ENCODE measurements at regions not wholly inside any gene's neighbourhood (a gene's known extent, or its start where the extent isn't known, plus 50 kb on each side); places are given as distances from the start of the nearest gene placed in this dataset.

GRCh38 chr4:3848323-3848722 is 82.1 kb downstream of the ADRA2C start:
- TF ChIP-seq JUND (IDR thresholded peaks at IDR 0.05) (no peak), SMC3 (IDR thresholded peaks at IDR 0.05; ENCODE audit: low read depth, low read length) (no peak)
